GM20431 (cell line): ENCODE measurements at regions not wholly inside any gene's neighbourhood (a gene's known extent, or its start where the extent isn't known, plus 50 kb on each side); places are given as distances from the start of the nearest gene placed in this dataset.
"Not testable (repeated sequence)": the region's sequence is repeated elsewhere in the genome, so short reads cannot be mapped to it uniquely, and the experiment has no call there.

Experiments
- in situ Hi-C: fragments of 300-500 bp; cut with MseI, MboI; formaldehyde crosslinking; loops from one replicate; pipeline ENCODE4 v1.15.0; 2020; ENCODE audit warnings: low sequenced_read_pairs; ENCODE audit not compliant: unreplicated experiment

- in situ Hi-C loops, result no loop called here
Observed at GRCh38 chr9:126055381-126055985, 271.1 kb upstream of the MVB12B start.

GRCh38 chr9:126056312-126057021, 270.2 kb upstream of the MVB12B start:
- in situ Hi-C loops, result no loop called here

- in situ Hi-C loops, result no loop called here
Observed at GRCh38 chr9:126057121-126057825, 269.4 kb upstream of the MVB12B start.

GRCh38 chr9:126058011-126058531, 268.6 kb upstream of the MVB12B start:
- in situ Hi-C loops, result no loop called here

GRCh38 chr9:126058591-126058990, 268.0 kb upstream of the MVB12B start:
- in situ Hi-C loops, result no loop called here

- in situ Hi-C loops, result no loop called here
Observed at GRCh38 chr9:126061575-126061974, 265.1 kb upstream of the MVB12B start.

GRCh38 chr9:126062158-126062886, 264.3 kb upstream of the MVB12B start:
- in situ Hi-C loops, result no loop called here

GRCh38 chr9:126063326-126063725, 263.3 kb upstream of the MVB12B start:
- in situ Hi-C loops, result no loop called here

GRCh38 chr9:126066131-126066530, 260.5 kb upstream of the MVB12B start:
- in situ Hi-C loops, result no loop called here

- in situ Hi-C loops, result no loop called here
Observed at GRCh38 chr9:126067031-126067734, 259.4 kb upstream of the MVB12B start.

- in situ Hi-C loops, result no loop called here
Observed at GRCh38 chr9:126068534-126069230, 257.9 kb upstream of the MVB12B start.

GRCh38 chr9:126069400-126069955, 257.2 kb upstream of the MVB12B start:
- in situ Hi-C loops, result no loop called here

- in situ Hi-C loops, result no loop called here
Observed at GRCh38 chr9:126070058-126070655, 256.5 kb upstream of the MVB12B start.

GRCh38 chr9:126071076-126071750, 255.4 kb upstream of the MVB12B start:
- in situ Hi-C loops, result no loop called here

- in situ Hi-C loops, result not testable (repeated sequence)
Observed at GRCh38 chr9:126077656-126078055, 249.0 kb upstream of the MVB12B start.

- in situ Hi-C loops, result no loop called here
Observed at GRCh38 chr9:126080641-126081040, 246.0 kb upstream of the MVB12B start.

GRCh38 chr9:126081746-126082145, 244.9 kb upstream of the MVB12B start:
- in situ Hi-C loops, result no loop called here

GRCh38 chr9:126084008-126084407, 242.6 kb upstream of the MVB12B start:
- in situ Hi-C loops, result no loop called here
